ENCODE measurements at regions not wholly inside any gene's neighbourhood (a gene's known extent, or its start where the extent isn't known, plus 50 kb on each side); places are given as distances from the start of the nearest gene placed in this dataset.

DNA sequence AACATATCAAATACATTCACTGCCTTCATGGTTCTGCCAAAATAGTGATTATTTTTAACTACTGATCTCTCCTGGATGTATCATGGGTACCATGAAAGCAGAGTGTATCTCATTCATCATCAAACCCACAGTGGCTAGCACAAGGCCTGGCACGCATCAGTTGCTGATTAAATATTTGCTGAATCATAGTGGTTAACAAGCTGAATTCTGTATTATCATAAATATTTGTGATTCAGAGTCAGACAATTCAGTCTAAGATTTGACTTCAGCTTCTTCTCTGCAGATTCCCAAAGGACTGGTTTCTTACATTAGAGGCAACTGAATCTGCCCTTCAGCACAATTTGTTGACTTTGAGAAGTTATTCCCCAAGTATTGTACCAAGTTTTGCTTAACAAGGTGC is 715.8 kb upstream of the LRRC4C start:
- no peak overlapping the region for H3K4me2 ChIP-seq (replicated peaks; ENCODE audit: extremely low read depth, low read length, poor library complexity, severe bottlenecking)
- no peak overlapping the region for H3K27ac Mint-ChIP-seq
- H3K36me3 Mint-ChIP-seq = no peaks in the 10 kb centered on the region
- no peaks in the 10 kb centered on the region for H3K36me3 ChIP-seq (replicated peaks in 1 of 2; ENCODE audit: control insufficient read depth in 1 of 2, insufficient read depth in 2 of 2, low read length in 2 of 2)
- H3K4me3 ChIP-seq (replicated peaks in 1 of 3; ENCODE audit: low read depth in 2 of 3, low read length in 3 of 3) = no peak overlapping the region
- no peaks in the 10 kb centered on the region for H3K27me3 Mint-ChIP-seq (ENCODE audit: low read depth in 3 of 3)
- intact Hi-C loops (cut with micrococcal nuclease) = no loop called here
- DNase-seq = no peak
- H2AFZ ChIP-seq (ENCODE audit: insufficient read depth, low read depth, low read length, poor library complexity, severe bottlenecking) = no peak overlapping the region
- H3K27me3 ChIP-seq (ENCODE audit: control insufficient read depth in 2 of 2, insufficient read depth in 2 of 2, low read length in 2 of 2) = no peaks in the 10 kb centered on the region
- no peaks in the 10 kb centered on the region for H3K4me1 ChIP-seq (ENCODE audit: control insufficient read depth in 1 of 2, insufficient read depth in 2 of 2, low read length in 2 of 2)
- H3K79me2 ChIP-seq (ENCODE audit: insufficient read depth, low read length) = no peaks in the 10 kb centered on the region
- no CpG with 5 or more reads among the region's 1 CpG for WGBS (ENCODE audit: insufficient coverage)
- H3K9me3 ChIP-seq (replicated peaks in 1 of 2; ENCODE audit: control insufficient read depth in 1 of 2, insufficient read depth in 1 of 2, low read length in 2 of 2) = no peaks in the 10 kb centered on the region
- no peak overlapping the region for H3K4me3 Mint-ChIP-seq
- TF ChIP-seq, protein P1, sequence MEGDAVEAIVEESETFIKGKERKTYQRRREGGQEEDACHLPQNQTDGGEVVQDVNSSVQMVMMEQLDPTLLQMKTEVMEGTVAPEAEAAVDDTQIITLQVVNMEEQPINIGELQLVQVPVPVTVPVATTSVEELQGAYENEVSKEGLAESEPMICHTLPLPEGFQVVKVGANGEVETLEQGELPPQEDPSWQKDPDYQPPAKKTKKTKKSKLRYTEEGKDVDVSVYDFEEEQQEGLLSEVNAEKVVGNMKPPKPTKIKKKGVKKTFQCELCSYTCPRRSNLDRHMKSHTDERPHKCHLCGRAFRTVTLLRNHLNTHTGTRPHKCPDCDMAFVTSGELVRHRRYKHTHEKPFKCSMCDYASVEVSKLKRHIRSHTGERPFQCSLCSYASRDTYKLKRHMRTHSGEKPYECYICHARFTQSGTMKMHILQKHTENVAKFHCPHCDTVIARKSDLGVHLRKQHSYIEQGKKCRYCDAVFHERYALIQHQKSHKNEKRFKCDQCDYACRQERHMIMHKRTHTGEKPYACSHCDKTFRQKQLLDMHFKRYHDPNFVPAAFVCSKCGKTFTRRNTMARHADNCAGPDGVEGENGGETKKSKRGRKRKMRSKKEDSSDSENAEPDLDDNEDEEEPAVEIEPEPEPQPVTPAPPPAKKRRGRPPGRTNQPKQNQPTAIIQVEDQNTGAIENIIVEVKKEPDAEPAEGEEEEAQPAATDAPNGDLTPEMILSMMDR (IDR thresholded peaks at IDR 0.05) = no peak
- no peak overlapping the region for H3K27ac ChIP-seq (ENCODE audit: low read depth in 1 of 2, low read length in 2 of 2)
- no peak overlapping the region for H3K9ac ChIP-seq (ENCODE audit: insufficient read depth, low read length, poor library complexity, severe bottlenecking)
- no peaks in the 10 kb centered on the region for H3K4me1 Mint-ChIP-seq
- H3K9me3 Mint-ChIP-seq = peaks cover 0 to 6% (median 0%) of the 10 kb centered on the region in 7 donors
- H4K20me1 ChIP-seq (ENCODE audit: insufficient read depth, low read length) = no peaks in the 10 kb centered on the region

DNA sequence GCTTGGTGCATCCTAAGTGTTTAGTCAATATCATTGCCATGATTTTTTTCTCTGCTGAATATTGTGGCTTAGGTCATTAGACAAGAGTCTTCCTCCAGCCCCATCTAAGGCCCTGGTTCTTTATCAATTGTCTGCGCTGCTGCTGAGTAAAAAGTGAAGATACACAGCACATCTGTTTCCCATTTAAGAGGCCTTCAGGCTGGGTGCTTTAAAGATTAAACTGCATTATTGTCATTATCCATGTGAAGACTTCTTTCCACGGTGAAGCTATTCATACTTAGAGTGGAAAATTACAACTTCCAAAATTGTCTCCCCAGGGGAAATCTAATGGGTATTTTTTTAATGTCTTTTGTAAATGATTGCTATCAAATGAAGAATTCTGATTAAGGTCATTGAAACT is 719.8 kb upstream of the LRRC4C start:
- Mint-ChIP-seq H3K27ac (no peak overlapping the region), H3K4me1 (no peaks in the 10 kb centered on the region), H3K27me3 (ENCODE audit: low read depth in 3 of 3) (no peaks in the 10 kb centered on the region), H3K36me3 (no peaks in the 10 kb centered on the region), H3K4me3 (no peak overlapping the region), H3K9me3 (peaks cover 0 to 1% (median 0%) of the 10 kb centered on the region in 7 donors)
- TF ChIP-seq, protein P1 (IDR thresholded peaks at IDR 0.05) = no peak
- intact Hi-C loops (cut with micrococcal nuclease) = no loop called here
- Histone ChIP-seq H3K9ac (ENCODE audit: insufficient read depth, low read length, poor library complexity, severe bottlenecking) (no peak overlapping the region), H3K27me3 (ENCODE audit: control insufficient read depth in 2 of 2, insufficient read depth in 2 of 2, low read length in 2 of 2) (no peaks in the 10 kb centered on the region), H3K4me1 (ENCODE audit: control insufficient read depth in 1 of 2, insufficient read depth in 2 of 2, low read length in 2 of 2) (no peaks in the 10 kb centered on the region), H4K20me1 (ENCODE audit: insufficient read depth, low read length) (no peaks in the 10 kb centered on the region), H3K36me3 (replicated peaks in 1 of 2; ENCODE audit: control insufficient read depth in 1 of 2, insufficient read depth in 2 of 2, low read length in 2 of 2) (no peaks in the 10 kb centered on the region), H3K4me3 (replicated peaks in 1 of 3; ENCODE audit: low read depth in 2 of 3, low read length in 3 of 3) (no peak overlapping the region), H3K9me3 (replicated peaks in 1 of 2; ENCODE audit: control insufficient read depth in 1 of 2, insufficient read depth in 1 of 2, low read length in 2 of 2) (no peaks in the 10 kb centered on the region), H3K27ac (ENCODE audit: low read depth in 1 of 2, low read length in 2 of 2) (no peak overlapping the region), H3K79me2 (ENCODE audit: insufficient read depth, low read length) (no peaks in the 10 kb centered on the region), H2AFZ (ENCODE audit: insufficient read depth, low read depth, low read length, poor library complexity, severe bottlenecking) (no peak overlapping the region), H3K4me2 (replicated peaks; ENCODE audit: extremely low read depth, low read length, poor library complexity, severe bottlenecking) (no peak overlapping the region)
- 100% methylated on average over 1 of the region's 2 CpGs for WGBS (ENCODE audit: insufficient coverage)
- no peak for DNase-seq
